Smooth muscle cell (in vitro differentiated cells): ENCODE measurements at regions not wholly inside any gene's neighbourhood (a gene's known extent, or its start where the extent isn't known, plus 50 kb on each side); places are given as distances from the start of the nearest gene placed in this dataset.

Source experiments
- DNase-seq: peaks from one replicate; lab custom pipeline; 2025; ENCODE audit not compliant: unreplicated experiment; lab: John Stamatoyannopoulos, UW
- H2AFZ ChIP-seq: fragments of 200-600 bp; sonication (generic); 2 replicates; pipeline ENCODE4 v1.6.0; 2016; ENCODE audit warnings: antibody characterized with exemption, low read depth, mild to moderate bottlenecking
- H3F3A ChIP-seq: fragments of 200-600 bp; sonication (generic); 2 replicates; pipeline ENCODE4 v1.6.0; 2017; ENCODE audit warnings: antibody characterized with exemption, low read depth
- H3K27ac ChIP-seq: fragments of 200-600 bp; sonication (generic); 2 replicates; pipeline ENCODE4 v1.5.1; 2016; ENCODE audit warnings: low read depth, mild to moderate bottlenecking
- H3K27me3 ChIP-seq: fragments of 200-600 bp; sonication (generic); 2 replicates; pipeline ENCODE4 v1.6.1; 2016; ENCODE audit warnings: low read depth, mild to moderate bottlenecking
- H3K36me3 ChIP-seq: fragments of 200-600 bp; sonication (generic); 2 replicates; pipeline ENCODE4 v1.5.1; 2016; ENCODE audit warnings: low read depth
- H3K4me1 ChIP-seq: fragments of 200-600 bp; sonication (generic); 2 replicates; pipeline ENCODE4 v1.5.1; 2016; ENCODE audit warnings: low read depth
- H3K4me2 ChIP-seq: fragments of 200-600 bp; sonication (generic); 2 replicates; pipeline ENCODE4 v1.6.0; 2016; ENCODE audit warnings: mild to moderate bottlenecking
- H3K4me3 ChIP-seq: fragments of 200-600 bp; sonication (generic); 2 replicates; pipeline ENCODE4 v1.5.1; 2016; ENCODE audit warnings: mild to moderate bottlenecking
- H3K79me2 ChIP-seq: fragments of 200-600 bp; sonication (generic); 2 replicates; pipeline ENCODE4 v1.6.0; 2016; ENCODE audit warnings: low read depth, mild to moderate bottlenecking
- H3K9ac ChIP-seq: fragments of 200-600 bp; sonication (generic); 2 replicates; pipeline ENCODE4 v1.6.0; 2016; ENCODE audit warnings: low read depth
- H3K9me3 ChIP-seq: fragments of 200-600 bp; sonication (generic); replicated peaks from 2 replicates; pipeline ENCODE4 v1.5.1; 2016; ENCODE audit warnings: low read depth
- H4K20me1 ChIP-seq: fragments of 200-600 bp; sonication (generic); 2 replicates; pipeline ENCODE4 v1.6.0; 2016; ENCODE audit warnings: low read depth
- CTCF ChIP-seq: fragments of 200-600 bp; sonication (generic); IDR thresholded peaks from 2 replicates; pipeline ENCODE4 v1.5.1; 2017; ENCODE audit warnings: borderline replicate concordance, mild to moderate bottlenecking, antibody characterized with exemption; ENCODE audit not compliant: insufficient read depth, poor library complexity, severe bottlenecking
- WGBS: methylation state at CpG from one replicate; pipeline ENCODE4 v1.1.7; 2016; ENCODE audit warnings: low lambda C conversion rate; 5-methylcytosine and 5-hydroxymethylcytosine counted together

- no peak overlapping the region for H3K27ac ChIP-seq
- no peak for DNase-seq
- TF ChIP-seq CTCF, result no peak
- H3K9me3 ChIP-seq, result no peaks in the 10 kb centered on the region
- H3K4me1 ChIP-seq, result no peaks in the 10 kb centered on the region
- peaks cover 11% of the 10 kb centered on the region for H3K27me3 ChIP-seq
- H3F3A ChIP-seq, result no peaks in the 10 kb centered on the region
- no peak overlapping the region for H3K9ac ChIP-seq
- H3K79me2 ChIP-seq, result no peaks in the 10 kb centered on the region
- H3K36me3 ChIP-seq, result no peaks in the 10 kb centered on the region
- WGBS, result 88% methylated on average over 13 of the region's 13 CpGs
- no peak overlapping the region for H3K4me3 ChIP-seq
- H2AFZ ChIP-seq, result no peak overlapping the region
- H4K20me1 ChIP-seq, result no peaks in the 10 kb centered on the region
- no peak overlapping the region for H3K4me2 ChIP-seq
These were observed 114.6 kb downstream of the SOX1 start for GRCh38 chr13:112181336-112182067.

GRCh38 chr13:112182251-112182650 lies 115.3 kb downstream of the SOX1 start:
- H2AFZ ChIP-seq, result no peak overlapping the region
- 91% methylated on average over 10 of the region's 11 CpGs for WGBS

GRCh38 chr13:112182846-112183531 lies 116.0 kb downstream of the SOX1 start:
- peaks cover 3% of the 10 kb centered on the region for H3K27me3 ChIP-seq
- no peak overlapping the region for H3K27ac ChIP-seq
- no peak for TF ChIP-seq CTCF

More at GRCh38 chr13:112182251-112182650, 115.3 kb downstream of the SOX1 start:
- Histone ChIP-seq H3K27me3 (peaks cover 10% of the 10 kb centered on the region), H3F3A (no peaks in the 10 kb centered on the region), H3K79me2 (no peaks in the 10 kb centered on the region), H3K4me1 (no peaks in the 10 kb centered on the region), H3K36me3 (no peaks in the 10 kb centered on the region), H3K27ac (no peak overlapping the region), H3K4me3 (no peak overlapping the region), H3K9me3 (no peaks in the 10 kb centered on the region), H3K9ac (no peak overlapping the region), H4K20me1 (no peaks in the 10 kb centered on the region), H3K4me2 (no peak overlapping the region)
- TF ChIP-seq CTCF, result no peak
- no peak for DNase-seq

More at GRCh38 chr13:112182846-112183531, 116.0 kb downstream of the SOX1 start:
- no peak overlapping the region for H3K9ac ChIP-seq
- no peaks in the 10 kb centered on the region for H3F3A ChIP-seq
- H3K4me3 ChIP-seq, result no peak overlapping the region
- no peaks in the 10 kb centered on the region for H3K4me1 ChIP-seq
- 83% methylated on average over 22 of the region's 24 CpGs for WGBS
- no peaks in the 10 kb centered on the region for H4K20me1 ChIP-seq
- H3K9me3 ChIP-seq, result no peaks in the 10 kb centered on the region
- no peak overlapping the region for H3K4me2 ChIP-seq
- H3K79me2 ChIP-seq, result no peaks in the 10 kb centered on the region
- no peak overlapping the region for H2AFZ ChIP-seq
- no peaks in the 10 kb centered on the region for H3K36me3 ChIP-seq
- DNase-seq, result no peak
